ENCODE measurements at regions not wholly inside any gene's neighbourhood (a gene's known extent, or its start where the extent isn't known, plus 50 kb on each side); places are given as distances from the start of the nearest gene placed in this dataset.

DNA sequence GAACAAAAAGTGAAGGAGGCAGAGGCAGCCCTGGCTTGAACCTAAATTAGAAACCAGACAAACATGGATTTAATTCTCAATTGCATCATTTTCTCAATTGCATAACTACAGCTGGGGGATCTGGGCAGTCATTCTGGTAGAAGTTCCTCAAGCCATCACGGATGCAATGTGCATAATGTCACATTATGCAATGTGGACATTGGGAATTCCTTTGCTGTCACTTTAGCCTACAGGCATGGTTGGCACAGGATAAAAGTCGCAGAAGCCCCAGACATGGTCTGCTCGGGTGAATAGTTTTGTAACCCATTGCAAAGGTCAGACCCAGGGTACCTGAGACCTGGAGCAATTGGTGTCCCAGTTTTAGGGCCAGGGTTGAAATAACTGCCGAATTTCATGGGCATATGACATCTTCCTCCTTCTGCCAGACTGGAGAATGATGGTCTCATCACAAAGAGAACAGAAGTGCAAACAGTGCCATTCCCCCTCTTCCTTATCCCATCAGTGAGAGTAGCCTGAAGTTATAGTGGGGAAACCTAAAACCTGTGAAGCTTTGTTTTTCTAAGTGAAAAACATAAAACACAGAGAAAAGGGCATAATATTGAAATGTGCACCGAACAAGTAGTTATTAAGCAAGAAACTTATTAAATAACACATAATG is 290.8 kb downstream of the MSX2 start:
- DNase-seq, result no peak
- CTCF ChIA-PET, result no interaction called here

DNA sequence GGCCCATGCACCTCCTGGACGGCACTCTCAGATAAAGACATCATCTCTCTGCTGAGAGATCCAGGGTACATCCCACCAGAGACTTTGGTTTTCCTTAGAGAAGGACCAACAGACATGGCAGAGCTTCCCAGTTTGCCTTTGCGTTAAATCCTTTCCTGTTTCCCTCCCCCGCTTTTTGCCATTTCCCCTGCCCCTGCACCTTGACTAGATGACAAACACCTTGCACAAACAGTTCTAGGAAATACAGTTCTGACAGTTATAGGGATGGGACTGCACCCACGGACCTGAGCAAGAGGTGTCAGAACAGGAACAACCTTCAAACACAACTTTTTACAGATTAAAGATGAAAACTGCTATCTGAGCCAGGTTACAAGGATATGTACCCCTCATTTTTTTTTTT is 288.9 kb downstream of the MSX2 start:
- Mint-ChIP-seq H3K27ac (no peak overlapping the region), H3K36me3 (no peaks in the 10 kb centered on the region), H3K27me3 (no peaks in the 10 kb centered on the region), H3K4me1 (no peaks in the 10 kb centered on the region), H3K4me3 (no peak overlapping the region), H3K9me3 (ENCODE audit: low read depth) (no peaks in the 10 kb centered on the region)
- ATAC-seq (no peak), DNase-seq (no peak)
- CTCF ChIA-PET, result no interaction called here

More for the DNA sequence above, 290.8 kb downstream of the MSX2 start:
- Mint-ChIP-seq H3K9me3 (ENCODE audit: low read depth) (no peaks in the 10 kb centered on the region), H3K36me3 (no peaks in the 10 kb centered on the region), H3K4me1 (no peaks in the 10 kb centered on the region), H3K27ac (no peak overlapping the region), H3K4me3 (no peak overlapping the region), H3K27me3 (no peaks in the 10 kb centered on the region)
- no peak for ATAC-seq

DNA sequence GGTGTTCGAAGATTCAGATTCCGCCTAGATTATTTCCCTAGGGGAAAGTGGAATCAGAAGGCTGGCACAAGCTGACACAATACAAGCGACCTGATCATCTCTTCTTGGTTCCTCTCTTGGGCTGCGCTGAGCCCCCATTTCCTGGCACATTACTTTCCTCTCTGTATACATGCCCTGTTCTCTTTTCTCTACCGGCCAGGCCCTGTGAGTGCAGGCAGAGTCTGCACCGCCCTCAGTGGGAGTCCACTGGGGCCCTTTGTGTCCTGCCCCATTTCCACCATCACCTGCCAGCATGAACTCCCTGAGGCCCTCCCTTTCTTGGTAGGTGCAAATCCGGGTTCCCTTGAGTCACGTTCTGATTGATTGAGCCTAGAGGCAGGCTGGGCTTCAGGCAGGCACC is 287.9 kb downstream of the MSX2 start:
- Mint-ChIP-seq H3K4me1 (no peaks in the 10 kb centered on the region), H3K9me3 (ENCODE audit: low read depth) (no peaks in the 10 kb centered on the region), H3K36me3 (no peaks in the 10 kb centered on the region), H3K27me3 (no peaks in the 10 kb centered on the region), H3K4me3 (no peak overlapping the region), H3K27ac (no peak overlapping the region)
- CTCF ChIA-PET, result no interaction called here
- ATAC-seq (no peak), DNase-seq (no peak)

- Mint-ChIP-seq H3K27ac (no peak overlapping the region), H3K27me3 (no peaks in the 10 kb centered on the region), H3K4me3 (no peak overlapping the region), H3K4me1 (peaks cover 3% of the 10 kb centered on the region), H3K36me3 (peaks cover 2% of the 10 kb centered on the region), H3K9me3 (ENCODE audit: low read depth) (peaks cover 7% of the 10 kb centered on the region)
- CTCF ChIA-PET, result no interaction called here
- ATAC-seq, result no peak
- DNase-seq, result no peak
These were observed 279.1 kb downstream of the MSX2 start for GRCh38 chr5:175003531-175003930.

GRCh38 chr5:175001876-175002645 is 277.7 kb downstream of the MSX2 start:
- CTCF ChIA-PET, result no interaction called here
- no peak overlapping the region for H3K27ac Mint-ChIP-seq
- DNase-seq (no peak), ATAC-seq (no peak)
- no peak overlapping the region for H3K4me3 Mint-ChIP-seq
- H3K36me3 Mint-ChIP-seq, result peaks cover 2% of the 10 kb centered on the region
- peaks cover 18% of the 10 kb centered on the region for H3K4me1 Mint-ChIP-seq
- peaks cover 7% of the 10 kb centered on the region for H3K9me3 Mint-ChIP-seq (ENCODE audit: low read depth)
- no peaks in the 10 kb centered on the region for H3K27me3 Mint-ChIP-seq

GRCh38 chr5:175001311-175001710 is 276.9 kb downstream of the MSX2 start:
- H3K4me3 Mint-ChIP-seq, result no peak overlapping the region
- DNase-seq, result no peak
- H3K4me1 Mint-ChIP-seq, result peaks cover 18% of the 10 kb centered on the region
- ATAC-seq, result no peak
- H3K27me3 Mint-ChIP-seq, result no peaks in the 10 kb centered on the region
- CTCF ChIA-PET, result no interaction called here
- peaks cover 2% of the 10 kb centered on the region for H3K36me3 Mint-ChIP-seq
- peaks cover 7% of the 10 kb centered on the region for H3K9me3 Mint-ChIP-seq (ENCODE audit: low read depth)
- H3K27ac Mint-ChIP-seq, result no peak overlapping the region

- Mint-ChIP-seq H3K27me3 (no peaks in the 10 kb centered on the region), H3K36me3 (peaks cover 2% of the 10 kb centered on the region), H3K4me3 (no peak overlapping the region), H3K27ac (no peak overlapping the region), H3K4me1 (peaks cover 18% of the 10 kb centered on the region), H3K9me3 (ENCODE audit: low read depth) (peaks cover 7% of the 10 kb centered on the region)
- DNase-seq (no peak), ATAC-seq (no peak)
- CTCF ChIA-PET, result no interaction called here
These were observed 275.2 kb downstream of the MSX2 start for GRCh38 chr5:174999581-174999980.

DNA sequence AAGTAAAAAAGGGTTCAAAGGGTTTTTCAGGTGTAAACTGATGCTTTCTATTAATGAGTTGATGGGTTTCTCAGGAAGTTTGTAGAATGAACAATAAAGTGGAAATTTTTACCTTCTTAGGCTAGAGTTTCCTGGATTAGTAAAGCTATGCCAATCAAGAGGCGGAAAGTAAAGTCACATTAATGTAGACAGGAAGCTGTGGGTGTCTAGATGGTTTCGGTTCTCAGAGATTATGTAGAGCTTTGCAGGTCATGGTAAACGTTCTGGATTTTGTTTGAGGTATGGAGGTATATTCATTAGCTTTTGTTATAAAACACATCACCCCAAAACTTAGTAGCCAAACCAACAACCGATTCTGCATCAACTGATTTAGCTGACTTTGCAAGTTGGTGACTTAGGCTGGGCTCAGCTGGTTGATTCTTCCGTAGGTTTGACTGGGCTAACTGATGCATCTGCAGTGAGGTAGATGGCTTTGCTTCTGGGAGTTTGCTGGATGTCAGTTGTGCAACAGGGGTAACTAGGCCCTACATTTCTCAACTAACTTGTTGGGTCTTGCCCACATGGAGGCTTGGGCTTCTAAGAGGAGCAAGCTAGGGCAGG is 273.8 kb downstream of the MSX2 start:
- peaks cover 2% of the 10 kb centered on the region for H3K36me3 Mint-ChIP-seq
- peaks cover 7% of the 10 kb centered on the region for H3K9me3 Mint-ChIP-seq (ENCODE audit: low read depth)
- ATAC-seq (no peak), DNase-seq (no peak)
- no peak overlapping the region for H3K27ac Mint-ChIP-seq
- no peaks in the 10 kb centered on the region for H3K27me3 Mint-ChIP-seq
- no peak overlapping the region for H3K4me3 Mint-ChIP-seq
- peaks cover 18% of the 10 kb centered on the region for H3K4me1 Mint-ChIP-seq
- CTCF ChIA-PET, result no interaction called here

GRCh38 chr5:174997688-174998087 is 273.3 kb downstream of the MSX2 start:
- Mint-ChIP-seq H3K4me1 (peaks cover 18% of the 10 kb centered on the region), H3K36me3 (peaks cover 2% of the 10 kb centered on the region), H3K27ac (no peak overlapping the region), H3K4me3 (no peak overlapping the region), H3K9me3 (ENCODE audit: low read depth) (peaks cover 7% of the 10 kb centered on the region), H3K27me3 (no peaks in the 10 kb centered on the region)
- DNase-seq, result no peak
- ATAC-seq, result no peak
- CTCF ChIA-PET, result no interaction called here

GRCh38 chr5:174996941-174997340 is 272.6 kb downstream of the MSX2 start:
- no peak overlapping the region for H3K27ac Mint-ChIP-seq
- CTCF ChIA-PET, result no interaction called here
- H3K9me3 Mint-ChIP-seq (ENCODE audit: low read depth), result peaks cover 7% of the 10 kb centered on the region
- peaks cover 2% of the 10 kb centered on the region for H3K36me3 Mint-ChIP-seq
- H3K4me3 Mint-ChIP-seq, result no peak overlapping the region
- no peaks in the 10 kb centered on the region for H3K27me3 Mint-ChIP-seq
- DNase-seq (no peak), ATAC-seq (no peak)
- peaks cover 18% of the 10 kb centered on the region for H3K4me1 Mint-ChIP-seq

DNA sequence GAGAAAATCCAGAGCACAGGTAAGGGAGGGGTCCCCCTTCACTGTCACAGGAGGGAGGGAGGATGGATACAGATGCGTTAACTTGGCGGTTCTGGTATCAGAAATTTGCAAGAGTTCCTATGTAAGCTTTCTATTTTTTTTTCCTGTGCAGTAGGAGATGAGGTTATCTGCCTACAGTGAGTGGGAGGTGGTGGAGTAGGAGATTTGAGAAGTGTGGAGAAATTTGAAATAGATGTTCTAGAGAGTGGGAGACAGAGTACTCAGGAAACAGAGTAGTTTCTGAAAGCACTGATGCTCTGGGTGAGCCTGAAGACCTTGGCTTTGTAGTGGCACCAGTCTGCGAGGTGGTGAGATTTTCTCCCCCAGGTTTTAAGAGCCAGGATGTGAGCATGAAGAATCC is 271.4 kb downstream of the MSX2 start:
- Mint-ChIP-seq H3K36me3 (peaks cover 2% of the 10 kb centered on the region), H3K9me3 (ENCODE audit: low read depth) (peaks cover 6% of the 10 kb centered on the region), H3K27ac (no peak overlapping the region), H3K27me3 (no peaks in the 10 kb centered on the region), H3K4me1 (peaks cover 18% of the 10 kb centered on the region), H3K4me3 (no peak overlapping the region)
- ATAC-seq (no peak), DNase-seq (no peak)
- CTCF ChIA-PET, result no interaction called here

DNA sequence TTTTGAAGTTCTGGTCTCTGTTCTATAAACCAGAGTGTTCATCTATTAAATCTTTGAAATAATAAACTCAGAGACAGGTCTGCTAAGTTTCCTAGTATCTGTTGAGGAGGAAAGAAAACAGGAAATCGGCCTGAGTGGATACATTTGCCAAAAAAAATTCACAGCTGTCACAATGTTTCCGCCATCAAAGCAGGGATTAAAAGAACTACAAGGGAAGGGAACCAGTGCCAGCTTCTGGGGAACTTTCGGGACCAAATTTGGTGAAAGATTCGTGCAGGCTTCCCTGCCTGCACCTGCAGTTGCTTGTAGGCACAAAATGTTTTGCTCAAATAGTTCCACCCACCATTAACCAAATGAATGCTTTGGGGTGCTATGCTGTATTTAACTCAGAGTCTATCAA is 267.5 kb downstream of the MSX2 start:
- no peak for ATAC-seq
- no peaks in the 10 kb centered on the region for H3K27me3 Mint-ChIP-seq
- CTCF ChIA-PET, result no interaction called here

DNA sequence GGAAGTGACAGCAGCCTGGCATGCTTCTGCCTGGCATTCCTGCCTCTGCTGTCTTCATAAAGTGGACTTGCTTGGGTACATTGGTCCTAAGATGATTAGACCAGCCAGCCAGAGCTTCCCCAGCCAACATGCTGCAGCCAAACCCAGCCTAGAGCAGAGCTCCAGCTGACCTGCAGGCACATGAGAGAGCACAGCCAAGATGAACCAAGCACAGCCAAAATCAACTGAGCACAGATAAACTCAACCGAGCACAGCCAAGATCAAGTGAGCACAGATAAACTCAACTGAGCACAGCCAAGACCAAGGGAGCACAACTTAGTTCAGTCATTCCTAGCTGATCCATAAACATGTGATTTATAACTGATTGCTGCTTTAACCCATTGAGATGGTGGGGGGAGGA is 266.5 kb downstream of the MSX2 start:
- DNase-seq (no peak), ATAC-seq (no peak)
- Mint-ChIP-seq H3K9me3 (ENCODE audit: low read depth) (no peaks in the 10 kb centered on the region), H3K4me1 (no peaks in the 10 kb centered on the region), H3K27ac (no peak overlapping the region), H3K4me3 (no peak overlapping the region), H3K36me3 (no peaks in the 10 kb centered on the region), H3K27me3 (no peaks in the 10 kb centered on the region)
- CTCF ChIA-PET, result no interaction called here

More for the DNA sequence above, 267.5 kb downstream of the MSX2 start:
- H3K27ac Mint-ChIP-seq, result no peak overlapping the region
- DNase-seq, result no peak
- H3K36me3 Mint-ChIP-seq, result no peaks in the 10 kb centered on the region
- H3K4me3 Mint-ChIP-seq, result no peak overlapping the region
- no peaks in the 10 kb centered on the region for H3K9me3 Mint-ChIP-seq (ENCODE audit: low read depth)
- H3K4me1 Mint-ChIP-seq, result no peaks in the 10 kb centered on the region

DNA sequence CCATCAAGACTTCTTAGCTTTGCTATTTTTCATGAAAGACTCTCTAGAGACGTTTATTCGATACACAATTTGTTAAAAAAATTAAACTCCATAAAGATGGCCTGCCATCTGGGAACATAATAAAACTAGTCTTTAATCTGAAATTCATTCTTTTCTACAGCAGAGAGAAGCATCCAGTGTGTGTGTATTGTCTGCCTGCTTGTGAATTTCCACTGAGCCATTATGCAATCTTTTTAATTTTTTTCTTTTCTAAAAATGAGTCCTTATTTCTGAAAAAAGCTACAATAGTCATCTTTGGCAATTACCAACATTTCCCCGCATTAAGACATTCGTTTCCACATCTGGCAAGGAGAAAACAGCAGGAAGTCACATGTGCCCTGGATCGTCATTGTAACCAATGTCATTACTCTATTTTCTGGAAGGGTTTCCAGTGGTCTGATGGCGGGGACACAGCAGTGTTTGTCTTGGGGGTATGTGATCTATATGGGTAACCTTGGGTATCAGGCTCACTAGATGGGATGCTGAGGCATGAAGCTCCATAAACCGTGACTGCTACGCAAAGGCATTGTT is 263.1 kb downstream of the MSX2 start:
- H3K4me1 Mint-ChIP-seq, result no peaks in the 10 kb centered on the region
- DNase-seq (no peak), ATAC-seq (no peak)
- H3K9me3 Mint-ChIP-seq (ENCODE audit: low read depth), result no peaks in the 10 kb centered on the region
- H3K27me3 Mint-ChIP-seq, result no peaks in the 10 kb centered on the region
- no peak overlapping the region for H3K4me3 Mint-ChIP-seq
- CTCF ChIA-PET, result no interaction called here
- H3K36me3 Mint-ChIP-seq, result no peaks in the 10 kb centered on the region
- H3K27ac Mint-ChIP-seq, result no peak overlapping the region
